Activated naive CD4-positive, alpha-beta T cell treated with anti-CD3 and anti-CD28 coated beads, Interleukin-2, amount 50 U/mL, for 24 hours (primary cell): ENCODE measurements at regions not wholly inside any gene's neighbourhood (a gene's known extent, or its start where the extent isn't known, plus 50 kb on each side); places are given as distances from the start of the nearest gene placed in this dataset.

ENCODE experiments used
- H3K27ac Mint-ChIP-seq: one replicate; pipeline ENCODE4 v1.8.0; 2021; ENCODE audit warnings: mild to moderate bottlenecking, mixed read lengths
- H3K27me3 Mint-ChIP-seq: one replicate; pipeline ENCODE4 v1.8.0; 2021; ENCODE audit warnings: mixed read lengths
- H3K36me3 Mint-ChIP-seq: one replicate; pipeline ENCODE4 v1.8.0; 2021; ENCODE audit warnings: mixed read lengths
- H3K4me1 Mint-ChIP-seq: one replicate; pipeline ENCODE4 v1.8.0; 2021; ENCODE audit warnings: mixed read lengths
- H3K4me3 Mint-ChIP-seq: one replicate; pipeline ENCODE4 v1.8.0; 2021; ENCODE audit warnings: mild to moderate bottlenecking, mixed read lengths
- H3K9me3 Mint-ChIP-seq: one replicate; pipeline ENCODE4 v1.8.0; 2021; ENCODE audit warnings: mixed read lengths

DNA sequence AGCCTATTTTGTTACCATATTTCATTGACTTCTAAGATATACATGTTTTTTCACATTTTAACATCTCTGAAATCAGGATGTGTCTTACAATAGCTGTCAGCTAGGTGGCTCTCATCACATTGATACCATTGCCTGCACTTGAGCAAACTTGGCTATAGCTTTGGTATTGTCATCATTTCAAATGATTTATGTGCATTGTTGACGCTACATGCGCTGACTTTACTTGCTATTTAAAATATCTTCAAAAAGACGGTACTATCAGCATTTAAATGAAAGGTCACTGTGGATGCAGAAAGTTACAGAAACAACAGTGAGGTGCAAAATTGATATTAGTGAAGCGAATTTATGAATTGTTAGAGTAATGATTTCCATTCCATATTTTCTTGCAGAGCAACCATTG lies 54.0 kb upstream of the ABHD2 start:
- H3K27me3 Mint-ChIP-seq, result no peaks in the 10 kb centered on the region
- no peaks in the 10 kb centered on the region for H3K9me3 Mint-ChIP-seq
- H3K4me3 Mint-ChIP-seq, result no peak overlapping the region
- H3K27ac Mint-ChIP-seq, result no peak overlapping the region
- H3K4me1 Mint-ChIP-seq, result no peaks in the 10 kb centered on the region
- H3K36me3 Mint-ChIP-seq, result no peaks in the 10 kb centered on the region

DNA sequence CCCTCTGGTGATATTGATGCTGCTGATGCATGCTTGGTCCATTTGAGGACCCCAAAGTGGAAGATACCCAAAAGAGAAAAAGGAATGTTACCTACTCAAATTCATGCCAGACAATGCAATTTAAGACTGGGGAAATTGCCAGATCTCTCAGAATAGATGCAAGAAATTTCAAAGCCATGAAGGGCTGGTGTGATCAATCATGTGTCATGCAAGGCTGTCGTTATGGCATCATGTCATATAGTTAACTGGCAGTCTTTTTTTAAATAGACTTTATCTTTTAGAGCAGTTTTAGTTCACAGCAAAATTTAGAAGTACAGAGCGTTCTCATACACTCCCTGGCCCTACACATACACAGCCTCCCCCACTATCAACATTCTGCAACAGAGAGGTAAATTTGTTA lies 53.1 kb upstream of the ABHD2 start:
- Mint-ChIP-seq H3K36me3 (no peaks in the 10 kb centered on the region), H3K4me3 (no peak overlapping the region), H3K27me3 (no peaks in the 10 kb centered on the region), H3K27ac (no peak overlapping the region), H3K9me3 (no peaks in the 10 kb centered on the region), H3K4me1 (no peaks in the 10 kb centered on the region)

DNA sequence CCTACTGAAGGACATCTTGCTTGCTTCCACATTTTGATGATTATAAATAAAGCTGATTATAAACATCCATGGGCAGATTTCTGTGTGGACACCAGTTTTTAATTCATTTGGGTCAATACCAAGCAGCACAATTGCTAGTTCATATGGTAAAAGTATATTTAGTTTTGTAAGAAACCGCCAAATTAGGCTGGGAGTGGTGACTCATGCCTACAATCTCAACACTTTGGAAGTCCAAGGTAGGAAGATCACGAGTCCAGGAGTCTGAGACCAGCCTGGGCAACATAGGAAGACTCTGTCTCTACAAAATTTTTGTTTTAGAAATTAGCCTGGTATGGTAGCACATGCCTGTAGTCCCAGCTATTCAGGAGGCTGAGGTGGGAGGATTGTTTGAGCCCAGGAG lies 52.6 kb upstream of the ABHD2 start:
- Mint-ChIP-seq H3K9me3 (no peaks in the 10 kb centered on the region), H3K27me3 (peaks cover 2% of the 10 kb centered on the region), H3K4me1 (no peaks in the 10 kb centered on the region), H3K4me3 (no peak overlapping the region), H3K36me3 (no peaks in the 10 kb centered on the region), H3K27ac (no peak overlapping the region)

DNA sequence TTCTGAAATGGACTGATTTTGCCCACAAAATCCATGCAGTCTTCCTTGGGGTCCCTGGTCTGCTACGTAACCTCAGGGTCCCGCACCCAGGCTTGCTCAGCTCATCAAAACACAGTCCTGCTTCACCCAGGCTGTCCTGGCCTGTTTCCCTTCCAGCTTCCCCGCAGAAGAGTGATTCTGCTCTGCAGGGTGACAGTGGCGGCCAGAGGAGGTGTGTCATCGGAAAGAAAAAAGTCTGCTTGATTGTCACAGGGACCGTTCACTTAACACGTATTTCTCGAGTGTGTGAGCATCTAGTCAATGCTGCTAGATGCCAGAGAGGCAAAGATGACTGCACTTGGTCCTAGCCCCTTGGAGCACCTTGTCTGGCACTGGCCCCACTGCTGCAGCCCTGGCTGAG lies 50.1 kb upstream of the ABHD2 start:
- Mint-ChIP-seq H3K4me3 (no peak overlapping the region), H3K27ac (no peak overlapping the region), H3K36me3 (no peaks in the 10 kb centered on the region), H3K4me1 (no peaks in the 10 kb centered on the region), H3K9me3 (no peaks in the 10 kb centered on the region), H3K27me3 (peaks cover 2% of the 10 kb centered on the region)
